IMR-90 (cell line): ENCODE measurements at regions not wholly inside any gene's neighbourhood (a gene's known extent, or its start where the extent isn't known, plus 50 kb on each side); places are given as distances from the start of the nearest gene placed in this dataset.

Experiments used
- ATAC-seq: fragments of 200-7000 bp; cut with Tn5 transposase; 2 replicates; pipeline ENCODE4 v1.9.1; 2020; ENCODE audit warnings: low read depth, mild to moderate bottlenecking, moderate library complexity
- BruUV-seq: library from RNA; stranded (reverse); fragments of 400-500 nt; replicated peaks from 2 replicates; lab custom pipeline; 2021; lab: Mats Ljungman, UMichigan
- CTCF ChIA-PET: fragments of 300-600 bp; formaldehyde crosslinking; extraction: SDS; loops from one replicate; lab custom pipeline; 2021; ENCODE audit warnings: antibody characterized with exemption; lab: Yijun Ruan, JAX
- POLR2A ChIA-PET: fragments of 300-600 bp; sonication (Branson Sonifier 250); formaldehyde crosslinking; loops from one replicate; lab custom pipeline; 2022; ENCODE audit warnings: antibody characterized with exemption; ENCODE audit not compliant: unreplicated experiment; lab: Charles Lee
- DNase-seq: peaks from one replicate; pipeline ENCODE4 v3.0.0; 2013
- H2AFZ ChIP-seq: replicated peaks from 2 replicates; pipeline ENCODE3; 2013; ENCODE audit warnings: low read length, mild to moderate bottlenecking; ENCODE audit not compliant: poor library complexity
- H2AK5ac ChIP-seq: 2 replicates; pipeline ENCODE4 v1.6.1; 2013; ENCODE audit warnings: low read depth, low read length, inconsistent platforms
- H2AK9ac ChIP-seq: replicated peaks from 2 replicates; pipeline ENCODE3; 2013; ENCODE audit warnings: mild to moderate bottlenecking, low read depth, low read length, moderate library complexity; ENCODE audit not compliant: poor library complexity
- H2BK120ac ChIP-seq: 2 replicates; pipeline ENCODE4 v1.6.1; 2013; ENCODE audit warnings: low read depth, low read length, inconsistent platforms
- H2BK15ac ChIP-seq: 3 replicates; pipeline ENCODE4 v1.6.1; 2013; ENCODE audit warnings: low read depth, low read length, inconsistent platforms
- H2BK20ac ChIP-seq: 2 replicates; pipeline ENCODE4 v1.6.1; 2013; ENCODE audit warnings: low read depth, mild to moderate bottlenecking, inconsistent platforms, low read length, moderate library complexity
- H2BK5ac ChIP-seq: 2 replicates; pipeline ENCODE4 v1.6.1; 2013; ENCODE audit warnings: mild to moderate bottlenecking, low read depth, low read length, inconsistent platforms; ENCODE audit not compliant: poor library complexity, severe bottlenecking
- H3K14ac ChIP-seq: replicated peaks from 2 replicates; pipeline ENCODE4 v1.6.1; 2013; ENCODE audit warnings: low read depth, low read length, inconsistent platforms
- H3K18ac ChIP-seq: 2 replicates; pipeline ENCODE4 v1.6.1; 2013; ENCODE audit warnings: low read depth, low read length, control low read depth
- H3K23ac ChIP-seq: 2 replicates; pipeline ENCODE4 v1.6.1; 2013; ENCODE audit warnings: low read depth, low read length, inconsistent platforms
- H3K27ac ChIP-seq: 2 replicates; pipeline ENCODE4 v1.5.1; 2013; ENCODE audit warnings: mild to moderate bottlenecking, control low read depth, low read length; ENCODE audit not compliant: insufficient read depth
- H3K27me3 ChIP-seq: 2 replicates; pipeline ENCODE4 v1.6.1; 2013; ENCODE audit warnings: low read length; ENCODE audit not compliant: control insufficient read depth, insufficient read depth
- H3K36me3 ChIP-seq: 2 replicates; pipeline ENCODE4 v1.6.1; 2013; ENCODE audit warnings: low read length, mixed read lengths; ENCODE audit not compliant: control insufficient read depth, insufficient read depth
- H3K4ac ChIP-seq: 2 replicates; pipeline ENCODE4 v1.6.1; 2013; ENCODE audit warnings: low read depth, low read length, inconsistent platforms
- H3K4me1 ChIP-seq: 2 replicates; pipeline ENCODE4 v1.6.1; 2013; ENCODE audit warnings: low read length, mixed read lengths; ENCODE audit not compliant: control insufficient read depth, insufficient read depth
- H3K4me2 ChIP-seq: 2 replicates; pipeline ENCODE4 v1.6.1; 2013; ENCODE audit warnings: low read depth, mild to moderate bottlenecking, control low read depth, low read length, moderate library complexity
- H3K4me3 ChIP-seq: 2 replicates; pipeline ENCODE4 v1.5.1; 2013; ENCODE audit warnings: low read depth, mild to moderate bottlenecking, control low read depth, low read length, moderate library complexity; ENCODE audit not compliant: insufficient read depth
- H3K56ac ChIP-seq: 2 replicates; pipeline ENCODE4 v1.6.1; 2013; ENCODE audit warnings: low read length, inconsistent platforms; ENCODE audit not compliant: insufficient read depth; ENCODE audit errors: extremely low read depth
- H3K79me1 ChIP-seq, 2 experiments: 2 replicates each; pipeline ENCODE4 v1.6.1; 2013; ENCODE audit warnings: low read length in 2 of 2, inconsistent platforms in 1 of 2, low read depth in 1 of 2
- H3K9ac ChIP-seq: 2 replicates; pipeline ENCODE4 v1.6.1; 2013; ENCODE audit warnings: low read depth, low read length, control low read depth
- H3K9me1 ChIP-seq: 2 replicates; pipeline ENCODE4 v1.6.1; 2013; ENCODE audit warnings: low read length, inconsistent platforms; ENCODE audit not compliant: insufficient read depth
- H3K9me3 ChIP-seq: 2 replicates; pipeline ENCODE4 v1.6.1; 2013; ENCODE audit warnings: low read length; ENCODE audit not compliant: control insufficient read depth, insufficient read depth
- H4K20me1 ChIP-seq: 2 replicates; pipeline ENCODE4 v1.6.1; 2013; ENCODE audit warnings: low read length, inconsistent platforms; ENCODE audit not compliant: insufficient read depth
- H4K5ac ChIP-seq: 2 replicates; pipeline ENCODE4 v1.6.1; 2013; ENCODE audit warnings: mild to moderate bottlenecking, low read depth, low read length, control low read depth
- H4K8ac ChIP-seq, 2 experiments: 2 replicates each; pipeline ENCODE4 v1.6.1; 2013; ENCODE audit warnings: low read depth in 2 of 2, low read length in 2 of 2, control low read depth in 1 of 2, inconsistent platforms in 1 of 2
- H4K91ac ChIP-seq: 2 replicates; pipeline ENCODE4 v1.6.1; 2013; ENCODE audit warnings: low read depth, low read length, inconsistent platforms; ENCODE audit not compliant: insufficient read depth
- FOS ChIP-seq: fragments of 150-350 bp; IDR thresholded peaks from 2 replicates; pipeline ENCODE4 v1.6.1; 2016; ENCODE audit warnings: low read depth, low read length
- RAD21 ChIP-seq: IDR thresholded peaks from 2 replicates; pipeline ENCODE4 v1.6.1; 2012; ENCODE audit warnings: low read length, improper control_type of control experiment
- WGBS, 2 experiments: methylation state at CpG; one replicate each; pipeline versions ENCODE4 v1.1.5 to v1.1.7; 2013; ENCODE audit warnings: missing lambda C conversion rate in 2 of 2; ENCODE audit not compliant: insufficient read length in 1 of 2; ENCODE audit errors: extremely low coverage in 2 of 2; 5-methylcytosine and 5-hydroxymethylcytosine counted together
- dilution Hi-C: fragments of 300-500 bp; cut with HindIII; formaldehyde crosslinking; loops from one replicate; pipeline ENCODE4 v1.14.3; 2018; ENCODE audit warnings: low sequenced_read_pairs; ENCODE audit not compliant: unreplicated experiment
- in situ Hi-C: fragments of 300-500 bp; cut with MboI; formaldehyde crosslinking; loops from 3 replicates; pipeline ENCODE4 v1.14.3; 2019; ENCODE audit warnings: low sequenced_read_pairs, inconsistent platforms, mixed read lengths
- intact Hi-C: fragments of 100-400 bp; cut with micrococcal nuclease; formaldehyde crosslinking; loops from 2 replicates; pipeline ENCODE4 v1.10.0; 2022
- TF ChIP-seq, protein P1 (sequence below): conservative IDR thresholded peaks from 2 replicates; pipeline ENCODE4 v1.5.1; 2012; ENCODE audit warnings: mild to moderate bottlenecking, low read depth, low read length, improper control_type of control experiment

DNA sequence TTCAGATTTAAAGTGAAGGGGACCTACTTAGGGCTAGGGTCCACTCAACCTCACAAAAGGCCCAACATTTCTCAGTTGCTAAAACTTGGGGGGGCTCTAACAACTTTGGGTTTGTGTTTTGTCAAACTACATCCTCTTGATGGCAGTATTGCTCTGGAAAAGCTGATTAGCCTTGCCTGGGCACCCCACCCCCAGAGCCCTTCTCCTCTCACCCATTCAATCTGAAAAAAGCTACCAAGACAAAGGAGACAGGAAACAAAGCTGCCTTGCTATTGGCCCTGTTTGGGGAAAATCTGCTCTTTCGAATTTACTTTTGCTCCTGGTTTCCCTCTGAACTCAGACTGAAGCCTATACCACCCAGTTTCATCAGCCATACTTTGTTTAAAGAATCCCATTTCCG lies 195.2 kb upstream of the STK26 start:
- BruUV-seq = no TSS peak
- Histone ChIP-seq H3K18ac (no peak overlapping the region), H3K4me2 (no peak overlapping the region), H2BK20ac (no peak overlapping the region), H4K5ac (no peak overlapping the region), H3K9ac (no peak overlapping the region), H4K8ac (no peak overlapping the region), H3K4me3 (no peak overlapping the region), H2AK5ac (no peak overlapping the region), H3K9me3 (no peaks in the 10 kb centered on the region), H3K56ac (no peak overlapping the region), H4K20me1 (no peaks in the 10 kb centered on the region), H3K4ac (no peak overlapping the region), H3K27me3 (peaks cover 9% of the 10 kb centered on the region), H3K36me3 (no peaks in the 10 kb centered on the region), H2AK9ac (no peak overlapping the region), H3K27ac (no peak overlapping the region), H4K91ac (no peak overlapping the region), H3K9me1 (no peaks in the 10 kb centered on the region), H3K23ac (no peak overlapping the region), H2BK120ac (no peak overlapping the region), H2BK5ac (no peak overlapping the region), H3K79me1 (no peaks in the 10 kb centered on the region), H2BK15ac (no peak overlapping the region), H2AFZ (no peak overlapping the region), H3K14ac (no peak overlapping the region), H3K4me1 (no peaks in the 10 kb centered on the region)
- POLR2A ChIA-PET = no interaction called here
- no peak for DNase-seq
- CTCF ChIA-PET = no interaction called here
- in situ Hi-C loops (loop anchor here (25.0 kb wide), 1 partner anchor 809 kb away; no protein-coding TSS in a partner anchor), dilution Hi-C loops (no loop called here), intact Hi-C loops (no loop called here)
- TF ChIP-seq, protein P1, sequence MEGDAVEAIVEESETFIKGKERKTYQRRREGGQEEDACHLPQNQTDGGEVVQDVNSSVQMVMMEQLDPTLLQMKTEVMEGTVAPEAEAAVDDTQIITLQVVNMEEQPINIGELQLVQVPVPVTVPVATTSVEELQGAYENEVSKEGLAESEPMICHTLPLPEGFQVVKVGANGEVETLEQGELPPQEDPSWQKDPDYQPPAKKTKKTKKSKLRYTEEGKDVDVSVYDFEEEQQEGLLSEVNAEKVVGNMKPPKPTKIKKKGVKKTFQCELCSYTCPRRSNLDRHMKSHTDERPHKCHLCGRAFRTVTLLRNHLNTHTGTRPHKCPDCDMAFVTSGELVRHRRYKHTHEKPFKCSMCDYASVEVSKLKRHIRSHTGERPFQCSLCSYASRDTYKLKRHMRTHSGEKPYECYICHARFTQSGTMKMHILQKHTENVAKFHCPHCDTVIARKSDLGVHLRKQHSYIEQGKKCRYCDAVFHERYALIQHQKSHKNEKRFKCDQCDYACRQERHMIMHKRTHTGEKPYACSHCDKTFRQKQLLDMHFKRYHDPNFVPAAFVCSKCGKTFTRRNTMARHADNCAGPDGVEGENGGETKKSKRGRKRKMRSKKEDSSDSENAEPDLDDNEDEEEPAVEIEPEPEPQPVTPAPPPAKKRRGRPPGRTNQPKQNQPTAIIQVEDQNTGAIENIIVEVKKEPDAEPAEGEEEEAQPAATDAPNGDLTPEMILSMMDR = peak; percentile 30; the same call in 1 of the 2 replicates
- TF ChIP-seq RAD21 (peak; percentile 29), FOS (no peak)
- no peak for ATAC-seq
- WGBS, 2 experiments = no CpG with 5 or more reads among the region's 2 CpGs
